ENCODE measurements at regions not wholly inside any gene's neighbourhood (a gene's known extent, or its start where the extent isn't known, plus 50 kb on each side); places are given as distances from the start of the nearest gene placed in this dataset.

DNA sequence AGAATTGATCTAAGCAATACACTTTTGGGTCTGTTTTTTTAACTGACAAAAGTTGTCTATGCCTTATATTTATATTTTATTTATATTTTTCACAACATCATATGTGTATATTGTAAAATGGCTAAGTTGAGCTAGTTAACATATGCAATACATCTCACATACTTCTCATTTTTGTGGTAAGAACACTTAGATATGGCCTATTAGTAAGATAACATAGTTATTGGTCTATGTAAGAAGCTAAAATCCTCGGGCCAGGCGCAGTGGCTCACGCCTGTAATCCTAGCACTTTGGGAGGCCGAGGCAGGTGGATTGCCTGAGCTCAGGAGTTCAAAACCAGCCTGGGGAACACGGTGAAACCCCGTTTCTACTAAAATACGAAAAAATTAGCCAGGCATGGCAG, 275.6 kb upstream of the ID2 start:
- no peak for TF ChIP-seq POLR2A (IDR thresholded peaks at IDR 0.05)
- TF ChIP-seq, protein P1, sequence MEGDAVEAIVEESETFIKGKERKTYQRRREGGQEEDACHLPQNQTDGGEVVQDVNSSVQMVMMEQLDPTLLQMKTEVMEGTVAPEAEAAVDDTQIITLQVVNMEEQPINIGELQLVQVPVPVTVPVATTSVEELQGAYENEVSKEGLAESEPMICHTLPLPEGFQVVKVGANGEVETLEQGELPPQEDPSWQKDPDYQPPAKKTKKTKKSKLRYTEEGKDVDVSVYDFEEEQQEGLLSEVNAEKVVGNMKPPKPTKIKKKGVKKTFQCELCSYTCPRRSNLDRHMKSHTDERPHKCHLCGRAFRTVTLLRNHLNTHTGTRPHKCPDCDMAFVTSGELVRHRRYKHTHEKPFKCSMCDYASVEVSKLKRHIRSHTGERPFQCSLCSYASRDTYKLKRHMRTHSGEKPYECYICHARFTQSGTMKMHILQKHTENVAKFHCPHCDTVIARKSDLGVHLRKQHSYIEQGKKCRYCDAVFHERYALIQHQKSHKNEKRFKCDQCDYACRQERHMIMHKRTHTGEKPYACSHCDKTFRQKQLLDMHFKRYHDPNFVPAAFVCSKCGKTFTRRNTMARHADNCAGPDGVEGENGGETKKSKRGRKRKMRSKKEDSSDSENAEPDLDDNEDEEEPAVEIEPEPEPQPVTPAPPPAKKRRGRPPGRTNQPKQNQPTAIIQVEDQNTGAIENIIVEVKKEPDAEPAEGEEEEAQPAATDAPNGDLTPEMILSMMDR (IDR thresholded peaks at IDR 0.05 in 4 of 5, conservative IDR thresholded peaks at IDR 0.05 in 1 of 5): no peak
